Neural cell (in vitro differentiated cells): ENCODE measurements at regions not wholly inside any gene's neighbourhood (a gene's known extent, or its start where the extent isn't known, plus 50 kb on each side); places are given as distances from the start of the nearest gene placed in this dataset.

Source experiments
- H2AFZ ChIP-seq: fragments of 200-600, 300-800 bp; sonication (generic), shearing (Covaris generic); 2 replicates; pipeline ENCODE4 v1.6.0; 2014; ENCODE audit warnings: low read depth, mild to moderate bottlenecking, antibody characterized with exemption, low read length, moderate library complexity
- H3F3A ChIP-seq: fragments of 200-600 bp; shearing (Covaris generic); 2 replicates; pipeline ENCODE4 v1.6.1; 2016; ENCODE audit warnings: mild to moderate bottlenecking, moderate library complexity, mixed read lengths, antibody characterized with exemption, low read length; ENCODE audit not compliant: insufficient read depth, poor library complexity, severe bottlenecking
- H3K27ac ChIP-seq: fragments of 200-600, 300-800 bp; sonication (generic), shearing (Covaris generic); 2 replicates; pipeline ENCODE4 v1.5.1; 2014; ENCODE audit warnings: mild to moderate bottlenecking, low read length, moderate library complexity
- H3K27me3 ChIP-seq: fragments of 300-800, 200-600 bp; sonication (generic), shearing (Covaris generic); 2 replicates; pipeline ENCODE4 v1.6.0; 2014; ENCODE audit warnings: mild to moderate bottlenecking, low read depth, low read length, moderate library complexity; ENCODE audit not compliant: insufficient read depth
- H3K36me3 ChIP-seq: fragments of 300-800, 200-600 bp; sonication (generic), shearing (Covaris generic); 2 replicates; pipeline ENCODE4 v1.5.1; 2014; ENCODE audit warnings: mild to moderate bottlenecking, antibody characterized with exemption, low read length, moderate library complexity; ENCODE audit not compliant: insufficient read depth
- H3K4me2 ChIP-seq: fragments of 300-800, 200-600 bp; sonication (generic), shearing (Covaris generic); 2 replicates; pipeline ENCODE4 v1.6.0; 2014; ENCODE audit warnings: mild to moderate bottlenecking, low read length
- H3K4me3 ChIP-seq: fragments of 300-800, 200-600 bp; sonication (generic), shearing (Covaris generic); 2 replicates; pipeline ENCODE4 v1.5.1; 2014; ENCODE audit warnings: mild to moderate bottlenecking, low read length, moderate library complexity
- H3K79me2 ChIP-seq: fragments of 200-600 bp; shearing (Covaris generic); replicated peaks from 2 replicates; pipeline ENCODE4 v1.6.0; 2014; ENCODE audit warnings: mild to moderate bottlenecking, low read length, moderate library complexity; ENCODE audit not compliant: insufficient read depth
- H3K9ac ChIP-seq: fragments of 300-800, 200-600 bp; sonication (generic), shearing (Covaris generic); 2 replicates; pipeline ENCODE4 v1.6.1; 2016; ENCODE audit warnings: mild to moderate bottlenecking, low read length, mixed read lengths
- H3K9me2 ChIP-seq: fragments of 200-600 bp; shearing (Covaris generic); 2 replicates; pipeline ENCODE4 v1.6.1; 2016; ENCODE audit warnings: mild to moderate bottlenecking, low read length, mixed read lengths; ENCODE audit not compliant: insufficient read depth
- H3K9me3 ChIP-seq: fragments of 200-600, 300-800 bp; sonication (generic), shearing (Covaris generic); 2 replicates; pipeline ENCODE4 v1.6.1; 2016; ENCODE audit warnings: mild to moderate bottlenecking, mixed run types, low read length, moderate library complexity, mixed read lengths
- H4K20me1 ChIP-seq: fragments of 200-600 bp; shearing (Covaris generic); 2 replicates; pipeline ENCODE4 v1.6.1; 2016; ENCODE audit warnings: mild to moderate bottlenecking, mixed run types; ENCODE audit not compliant: insufficient read depth
- EP300 ChIP-seq: fragments of 450-650 bp; conservative IDR thresholded peaks from 2 replicates; pipeline ENCODE4 v1.6.1; 2014; ENCODE audit warnings: antibody characterized with exemption, mild to moderate bottlenecking, moderate library complexity; ENCODE audit not compliant: poor library complexity, severe bottlenecking
- EZH2 ChIP-seq: fragments of 200-600, 300-800 bp; shearing (Covaris generic), sonication (generic); IDR thresholded peaks from 2 replicates; pipeline ENCODE4 v1.6.1; 2014; ENCODE audit warnings: antibody characterized with exemption, low read length, borderline replicate concordance, mild to moderate bottlenecking; ENCODE audit not compliant: insufficient read depth, poor library complexity, severe bottlenecking
- MXI1 ChIP-seq: fragments of 450-650 bp; conservative IDR thresholded peaks from 2 replicates; pipeline ENCODE4 v1.6.1; 2014; ENCODE audit warnings: antibody characterized with exemption, mild to moderate bottlenecking; ENCODE audit not compliant: poor library complexity, severe bottlenecking
- POLR2AphosphoS5 ChIP-seq: IDR thresholded peaks from 2 replicates; pipeline ENCODE4 v1.6.1; 2012
- RAD21 ChIP-seq: fragments of 450-650 bp; conservative IDR thresholded peaks from 2 replicates; pipeline ENCODE4 v1.6.1; 2014; ENCODE audit warnings: antibody characterized with exemption, mild to moderate bottlenecking, moderate library complexity
- SMC3 ChIP-seq: fragments of 450-650 bp; conservative IDR thresholded peaks from 2 replicates; pipeline ENCODE4 v1.6.1; 2014; ENCODE audit warnings: antibody characterized with exemption, mild to moderate bottlenecking, moderate library complexity; ENCODE audit not compliant: poor library complexity
- TAF1 ChIP-seq: IDR thresholded peaks from 2 replicates; pipeline ENCODE4 v1.6.1; 2012; ENCODE audit warnings: low read depth
- TF ChIP-seq, protein P1 (sequence below): IDR thresholded peaks from 2 replicates; pipeline ENCODE4 v1.6.1; 2012; ENCODE audit warnings: borderline replicate concordance
- TF ChIP-seq, protein P2 (sequence below): fragments of 450-650 bp; IDR thresholded peaks from 2 replicates; pipeline ENCODE4 v1.5.1; 2014; ENCODE audit warnings: antibody characterized with exemption, mild to moderate bottlenecking, moderate library complexity; ENCODE audit not compliant: poor library complexity, severe bottlenecking

DNA sequence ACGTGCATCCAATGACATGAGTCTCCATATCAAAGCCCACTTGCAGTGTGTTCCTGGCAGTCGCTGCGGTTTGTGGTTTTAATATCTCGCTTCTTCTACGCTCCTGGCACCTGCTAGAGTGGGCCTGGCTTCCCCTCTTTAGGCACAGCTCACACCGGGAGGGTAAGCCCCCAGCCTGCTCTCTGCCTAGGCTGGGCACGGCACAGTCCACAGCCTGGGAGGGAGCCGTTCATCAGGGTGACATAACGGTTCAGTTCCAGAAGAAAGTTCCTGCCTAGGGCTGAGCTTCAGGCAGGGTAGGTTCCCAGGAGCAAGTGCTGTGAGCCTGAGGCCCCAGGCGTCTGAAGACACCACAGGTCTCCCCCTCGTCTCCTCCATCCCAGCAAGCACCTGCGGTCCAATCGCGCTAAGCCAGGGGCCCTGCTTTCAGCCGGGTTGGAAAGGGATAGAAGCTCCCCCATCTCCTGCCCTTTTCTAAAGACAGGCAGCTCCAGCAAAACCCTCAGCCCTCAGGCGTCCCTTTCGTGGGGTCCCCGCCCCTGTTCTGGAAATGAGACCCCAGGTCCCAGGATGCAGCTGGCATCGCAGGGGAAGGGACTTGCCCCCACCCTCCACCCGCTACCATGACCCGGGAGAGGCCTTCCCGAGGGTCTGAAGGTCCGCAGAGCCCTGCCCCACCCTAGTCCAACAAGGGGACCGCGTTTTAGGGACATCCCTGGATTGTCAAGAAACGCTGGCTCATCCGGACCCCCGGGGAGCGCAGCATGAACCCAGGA is 121.6 kb upstream of the ZNF507 start:
- no peaks in the 10 kb centered on the region for H3K79me2 ChIP-seq
- H2AFZ ChIP-seq = no peak overlapping the region
- TF ChIP-seq SMC3 (no peak), POLR2AphosphoS5 (no peak), EZH2 (no peak), MXI1 (no peak), EP300 (no peak), TAF1 (no peak), RAD21 (no peak)
- TF ChIP-seq, protein P1, sequence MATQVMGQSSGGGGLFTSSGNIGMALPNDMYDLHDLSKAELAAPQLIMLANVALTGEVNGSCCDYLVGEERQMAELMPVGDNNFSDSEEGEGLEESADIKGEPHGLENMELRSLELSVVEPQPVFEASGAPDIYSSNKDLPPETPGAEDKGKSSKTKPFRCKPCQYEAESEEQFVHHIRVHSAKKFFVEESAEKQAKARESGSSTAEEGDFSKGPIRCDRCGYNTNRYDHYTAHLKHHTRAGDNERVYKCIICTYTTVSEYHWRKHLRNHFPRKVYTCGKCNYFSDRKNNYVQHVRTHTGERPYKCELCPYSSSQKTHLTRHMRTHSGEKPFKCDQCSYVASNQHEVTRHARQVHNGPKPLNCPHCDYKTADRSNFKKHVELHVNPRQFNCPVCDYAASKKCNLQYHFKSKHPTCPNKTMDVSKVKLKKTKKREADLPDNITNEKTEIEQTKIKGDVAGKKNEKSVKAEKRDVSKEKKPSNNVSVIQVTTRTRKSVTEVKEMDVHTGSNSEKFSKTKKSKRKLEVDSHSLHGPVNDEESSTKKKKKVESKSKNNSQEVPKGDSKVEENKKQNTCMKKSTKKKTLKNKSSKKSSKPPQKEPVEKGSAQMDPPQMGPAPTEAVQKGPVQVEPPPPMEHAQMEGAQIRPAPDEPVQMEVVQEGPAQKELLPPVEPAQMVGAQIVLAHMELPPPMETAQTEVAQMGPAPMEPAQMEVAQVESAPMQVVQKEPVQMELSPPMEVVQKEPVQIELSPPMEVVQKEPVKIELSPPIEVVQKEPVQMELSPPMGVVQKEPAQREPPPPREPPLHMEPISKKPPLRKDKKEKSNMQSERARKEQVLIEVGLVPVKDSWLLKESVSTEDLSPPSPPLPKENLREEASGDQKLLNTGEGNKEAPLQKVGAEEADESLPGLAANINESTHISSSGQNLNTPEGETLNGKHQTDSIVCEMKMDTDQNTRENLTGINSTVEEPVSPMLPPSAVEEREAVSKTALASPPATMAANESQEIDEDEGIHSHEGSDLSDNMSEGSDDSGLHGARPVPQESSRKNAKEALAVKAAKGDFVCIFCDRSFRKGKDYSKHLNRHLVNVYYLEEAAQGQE = no peak
- TF ChIP-seq, protein P2, sequence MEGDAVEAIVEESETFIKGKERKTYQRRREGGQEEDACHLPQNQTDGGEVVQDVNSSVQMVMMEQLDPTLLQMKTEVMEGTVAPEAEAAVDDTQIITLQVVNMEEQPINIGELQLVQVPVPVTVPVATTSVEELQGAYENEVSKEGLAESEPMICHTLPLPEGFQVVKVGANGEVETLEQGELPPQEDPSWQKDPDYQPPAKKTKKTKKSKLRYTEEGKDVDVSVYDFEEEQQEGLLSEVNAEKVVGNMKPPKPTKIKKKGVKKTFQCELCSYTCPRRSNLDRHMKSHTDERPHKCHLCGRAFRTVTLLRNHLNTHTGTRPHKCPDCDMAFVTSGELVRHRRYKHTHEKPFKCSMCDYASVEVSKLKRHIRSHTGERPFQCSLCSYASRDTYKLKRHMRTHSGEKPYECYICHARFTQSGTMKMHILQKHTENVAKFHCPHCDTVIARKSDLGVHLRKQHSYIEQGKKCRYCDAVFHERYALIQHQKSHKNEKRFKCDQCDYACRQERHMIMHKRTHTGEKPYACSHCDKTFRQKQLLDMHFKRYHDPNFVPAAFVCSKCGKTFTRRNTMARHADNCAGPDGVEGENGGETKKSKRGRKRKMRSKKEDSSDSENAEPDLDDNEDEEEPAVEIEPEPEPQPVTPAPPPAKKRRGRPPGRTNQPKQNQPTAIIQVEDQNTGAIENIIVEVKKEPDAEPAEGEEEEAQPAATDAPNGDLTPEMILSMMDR = no peak
- no peaks in the 10 kb centered on the region for H3F3A ChIP-seq
- no peaks in the 10 kb centered on the region for H3K9me2 ChIP-seq
- H3K4me3 ChIP-seq = no peak overlapping the region
- peaks cover 4% of the 10 kb centered on the region for H3K27me3 ChIP-seq
- no peaks in the 10 kb centered on the region for H3K9me3 ChIP-seq
- no peak overlapping the region for H3K4me2 ChIP-seq
- H3K27ac ChIP-seq = no peak overlapping the region
- no peaks in the 10 kb centered on the region for H4K20me1 ChIP-seq
- H3K9ac ChIP-seq = no peak overlapping the region
- no peaks in the 10 kb centered on the region for H3K36me3 ChIP-seq

DNA sequence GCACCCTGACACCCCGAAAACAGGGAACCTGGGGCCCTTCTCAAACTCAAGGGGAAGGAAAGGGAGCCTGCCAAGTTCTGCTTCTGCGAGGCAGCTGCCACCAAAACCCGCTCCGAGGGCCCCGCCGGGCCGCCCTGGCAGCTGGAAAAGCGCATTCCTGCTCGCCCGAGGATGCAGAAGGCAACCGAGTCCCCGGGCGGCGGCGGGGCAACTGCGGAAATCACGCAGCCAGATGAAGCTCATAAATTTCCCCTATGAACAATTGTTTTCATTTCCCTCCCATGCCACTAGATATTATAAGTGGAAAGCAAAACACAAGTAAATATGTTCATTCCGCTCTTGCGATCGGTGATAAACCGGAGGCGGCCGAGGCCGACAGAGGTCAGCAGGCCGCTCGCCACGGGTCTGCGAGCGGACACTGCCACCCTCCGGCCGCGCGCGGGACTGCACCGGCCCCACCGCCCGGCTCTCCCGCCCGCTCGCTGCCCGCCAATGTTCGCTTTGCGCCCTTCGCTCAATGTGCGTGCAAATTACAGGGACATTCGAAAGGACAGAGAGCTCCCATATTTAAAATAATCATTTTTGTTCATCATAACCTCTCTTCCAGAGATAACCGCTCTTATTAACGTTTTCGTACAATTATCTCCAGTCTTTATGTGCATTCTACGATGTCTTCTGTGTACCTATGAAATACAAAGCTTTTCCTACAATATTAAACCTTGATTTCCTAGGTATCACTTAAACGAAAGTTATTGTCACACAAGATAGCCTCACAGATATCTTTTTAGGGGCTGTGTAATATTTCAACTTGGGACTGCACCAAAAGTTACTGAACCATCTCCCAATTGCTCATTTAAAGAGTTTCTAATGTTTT is 120.8 kb upstream of the ZNF507 start:
- Histone ChIP-seq H3F3A (no peaks in the 10 kb centered on the region), H3K27ac (no peak overlapping the region), H4K20me1 (no peaks in the 10 kb centered on the region), H3K9me3 (no peaks in the 10 kb centered on the region), H3K4me3 (peak overlapping the region; percentile 46), H2AFZ (no peak overlapping the region), H3K9me2 (no peaks in the 10 kb centered on the region), H3K79me2 (no peaks in the 10 kb centered on the region), H3K9ac (no peak overlapping the region), H3K27me3 (peaks cover 4% of the 10 kb centered on the region), H3K36me3 (no peaks in the 10 kb centered on the region), H3K4me2 (no peak overlapping the region)
- TF ChIP-seq, protein P2 = peak; percentile 97
- TF ChIP-seq, protein P1 = no peak
- TF ChIP-seq SMC3 = peak; percentile 97
- TF ChIP-seq RAD21 = peak; percentile 98
